ENCODE measurements at regions not wholly inside any gene's neighbourhood (a gene's known extent, or its start where the extent isn't known, plus 50 kb on each side); places are given as distances from the start of the nearest gene placed in this dataset.
"Not testable (repeated sequence)": the region's sequence is repeated elsewhere in the genome, so short reads cannot be mapped to it uniquely, and the experiment has no call there.

DNA sequence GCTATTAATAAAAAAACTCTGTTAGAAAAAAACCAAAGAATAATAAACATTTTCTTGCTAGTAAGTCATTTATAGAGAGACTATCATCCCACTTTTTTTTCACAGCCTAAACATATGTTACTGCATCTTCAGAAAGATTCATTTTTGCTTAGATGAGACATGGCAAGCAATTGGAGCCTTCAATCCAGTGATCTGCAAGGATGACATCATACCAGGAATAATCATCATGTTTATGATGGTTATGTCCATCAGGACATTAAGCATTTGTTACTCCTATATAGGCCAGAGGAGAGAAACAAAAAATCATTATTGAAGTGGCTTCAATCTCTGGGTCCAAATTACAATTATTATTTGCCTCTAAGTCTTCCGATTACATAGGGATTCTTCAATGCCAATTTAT lies 626.3 kb upstream of the CCNG1 start:
- DNase-seq, result no peak

DNA sequence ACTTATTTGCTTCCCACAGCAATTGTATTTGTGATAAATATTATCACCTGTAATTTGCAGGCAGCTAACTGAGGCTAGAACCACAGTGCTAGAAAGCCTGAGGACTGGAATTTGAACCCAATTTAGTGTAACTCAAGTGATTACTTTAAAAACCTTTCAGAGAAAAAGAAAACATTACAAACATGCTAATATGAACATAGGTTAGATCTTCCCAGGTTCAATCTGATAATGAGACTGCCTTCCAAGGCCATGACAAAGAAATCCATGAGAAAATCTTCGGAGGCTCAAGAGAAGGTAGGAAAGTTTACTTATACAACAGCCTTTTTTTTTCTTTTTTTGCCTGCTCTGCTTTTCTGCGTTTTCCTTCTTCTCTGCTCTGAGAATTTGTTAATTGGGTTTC lies 620.6 kb upstream of the CCNG1 start:
- no peak for DNase-seq

DNA sequence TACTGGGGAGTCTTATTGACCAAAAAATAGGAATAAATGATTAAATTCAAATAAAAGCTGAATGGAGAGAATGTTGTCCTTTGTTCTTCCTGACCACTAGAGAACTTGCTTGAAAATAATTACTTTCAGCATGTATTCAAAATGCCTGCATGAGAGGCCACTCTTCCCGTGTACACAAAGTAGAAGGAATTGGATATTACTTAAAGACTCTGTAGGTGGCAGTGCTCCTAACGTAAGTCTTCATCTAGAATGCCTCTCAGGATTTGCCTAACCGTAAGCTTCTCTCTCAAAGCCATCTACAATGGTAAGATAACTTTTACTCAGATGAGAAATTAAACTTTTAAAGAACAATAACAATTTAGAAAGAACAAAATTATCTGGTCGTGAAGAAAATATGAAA lies 620.0 kb upstream of the CCNG1 start:
- no peak for DNase-seq

DNA sequence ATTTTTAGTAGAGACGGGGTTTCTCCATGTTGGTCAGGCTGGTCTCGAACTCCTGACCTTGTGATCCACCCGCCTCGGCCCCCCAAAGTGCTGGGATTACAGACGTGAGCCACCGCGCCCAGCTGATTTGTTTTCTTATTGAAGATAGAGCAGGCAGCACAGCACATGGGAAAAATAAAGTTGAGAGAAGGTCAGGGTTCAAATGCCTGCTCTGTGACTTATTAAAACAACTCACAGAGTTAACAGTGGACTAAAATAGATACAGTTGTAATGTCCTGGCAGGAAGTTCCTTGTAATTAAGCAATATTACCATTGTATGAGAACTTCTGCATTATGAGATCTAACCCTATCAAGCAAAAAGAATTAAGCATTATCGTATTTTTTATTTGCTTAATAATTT lies 615.7 kb upstream of the CCNG1 start:
- not testable (repeated sequence) for DNase-seq

DNA sequence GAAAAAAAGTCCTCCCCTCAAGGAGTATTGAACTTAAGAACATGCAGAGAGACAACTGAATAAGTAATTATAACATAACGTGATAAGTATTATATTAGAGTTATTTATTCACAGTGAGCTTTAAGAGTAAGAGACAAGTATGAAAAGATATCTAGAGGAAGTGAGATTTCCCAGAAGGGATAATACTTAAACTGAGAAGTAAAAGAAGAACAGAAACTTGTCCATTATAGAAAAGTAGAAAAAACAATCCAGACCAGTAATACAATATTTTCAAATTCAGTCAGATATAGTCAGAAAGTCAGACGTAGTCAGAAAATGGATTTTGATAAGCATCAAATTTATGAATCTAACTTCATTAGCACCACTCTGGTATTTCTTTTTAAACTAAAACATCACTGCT lies 613.0 kb upstream of the CCNG1 start:
- DNase-seq, result no peak

DNA sequence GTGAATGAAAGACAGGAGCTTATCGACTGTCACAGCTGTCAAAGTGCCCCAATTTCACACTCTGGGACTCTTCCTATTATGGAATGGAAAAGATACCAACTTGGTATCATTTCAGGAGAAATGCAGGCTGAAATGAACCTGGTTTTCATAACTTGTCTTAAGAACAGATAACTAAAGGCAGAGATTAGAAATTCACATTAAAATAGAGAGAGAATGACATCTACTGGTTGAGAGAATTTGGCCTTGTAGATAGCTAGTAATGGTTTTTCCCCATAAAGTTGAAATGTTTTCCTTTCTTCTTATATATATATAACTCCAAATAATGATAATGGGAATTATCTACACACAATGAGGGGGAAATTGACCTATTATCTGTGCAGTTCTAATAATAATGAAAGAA lies 600.2 kb upstream of the CCNG1 start:
- no peak for DNase-seq

DNA sequence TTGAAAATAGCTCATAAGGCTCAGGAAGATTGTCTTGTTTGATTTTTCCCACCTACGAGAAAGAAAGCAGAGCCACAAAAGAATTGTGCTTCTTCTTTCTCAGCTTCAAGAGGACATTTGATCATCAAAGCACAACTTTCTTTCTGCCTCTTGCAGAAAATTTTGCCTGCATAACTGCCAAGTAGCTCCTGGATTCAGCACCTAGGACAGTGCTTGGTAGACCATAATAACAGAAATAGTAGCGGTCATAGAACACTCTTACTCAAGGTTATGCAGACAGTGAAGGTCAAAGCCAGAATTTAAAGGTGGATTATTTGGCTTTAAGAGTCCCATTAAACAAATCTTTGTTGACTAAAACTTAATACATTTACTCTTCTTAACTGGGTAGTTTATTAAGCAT lies 594.7 kb upstream of the CCNG1 start:
- no peak for DNase-seq

DNA sequence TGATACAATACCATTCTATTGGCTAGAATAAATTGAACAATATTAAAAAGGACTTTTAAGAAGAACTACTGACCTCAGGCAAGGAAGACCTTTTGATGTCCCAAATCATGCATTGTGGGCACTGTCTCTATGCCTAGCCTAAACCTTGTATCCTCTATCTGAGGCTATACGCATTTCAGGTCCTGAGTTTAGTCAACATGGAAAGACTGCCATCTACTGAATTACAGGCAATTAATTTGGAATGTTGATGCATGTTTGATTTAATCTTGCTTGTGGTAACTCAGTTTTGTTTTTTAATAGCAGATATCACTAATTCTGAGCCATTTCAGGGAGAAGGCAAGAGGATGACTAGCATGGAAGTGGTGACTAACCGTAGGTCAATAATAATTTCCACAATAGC lies 585.3 kb upstream of the CCNG1 start:
- DNase-seq, result no peak

DNA sequence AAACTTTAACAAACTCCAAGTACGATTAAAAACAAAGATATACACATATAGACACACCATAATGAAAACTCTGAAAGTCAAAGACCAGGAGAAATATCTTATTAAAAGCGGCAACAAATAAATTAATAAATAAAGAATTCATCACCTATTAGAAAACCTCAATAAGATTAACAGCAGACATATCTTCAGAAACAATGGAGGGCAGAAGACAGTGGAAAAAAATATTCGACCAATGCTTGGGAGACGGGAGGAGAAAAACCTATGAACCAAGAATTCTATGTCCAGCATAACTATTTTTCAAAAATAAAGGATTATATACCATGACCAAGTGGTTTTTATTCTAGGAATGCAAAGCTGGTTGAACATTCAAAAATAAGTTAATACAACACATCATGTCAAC lies 578.6 kb upstream of the CCNG1 start:
- no peak for DNase-seq

DNA sequence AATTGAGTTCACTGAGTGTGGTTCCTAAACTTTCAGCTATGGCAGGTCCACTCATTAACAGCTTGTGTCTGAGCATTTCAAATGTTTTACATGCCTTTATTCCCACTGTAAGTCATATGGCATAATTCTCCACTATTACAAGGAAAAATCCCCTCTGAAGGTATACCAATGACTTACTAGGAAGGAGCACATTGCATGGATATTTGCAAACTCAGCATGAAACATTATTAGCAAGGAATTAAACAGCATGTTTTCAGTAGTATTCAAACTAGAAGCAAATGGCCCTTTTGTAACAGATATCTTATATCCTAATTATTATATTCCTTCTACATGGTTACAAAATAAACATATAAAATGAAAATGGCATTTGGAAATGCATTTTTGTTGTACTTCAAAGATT lies 566.4 kb upstream of the CCNG1 start:
- DNase-seq, result no peak

DNA sequence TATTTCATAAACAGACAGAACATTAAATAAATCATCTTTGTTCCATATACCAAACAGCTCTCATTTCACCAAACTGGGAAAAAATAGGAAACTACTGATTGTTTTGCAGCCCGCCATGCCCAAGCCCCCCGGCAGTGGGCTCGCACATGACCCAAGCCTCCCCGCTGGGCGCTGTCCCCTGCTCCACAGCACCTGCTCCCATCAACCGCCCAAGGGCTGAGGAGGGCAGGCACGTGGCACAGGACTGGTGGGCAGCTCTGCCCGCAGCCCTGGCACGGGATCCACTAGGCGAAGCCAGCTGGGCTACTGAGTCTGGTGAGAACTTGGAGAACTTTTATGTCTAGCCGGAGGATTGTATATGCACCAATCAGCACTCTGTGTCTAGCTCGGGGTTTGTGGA lies 554.8 kb upstream of the CCNG1 start:
- DNase-seq, result no peak

DNA sequence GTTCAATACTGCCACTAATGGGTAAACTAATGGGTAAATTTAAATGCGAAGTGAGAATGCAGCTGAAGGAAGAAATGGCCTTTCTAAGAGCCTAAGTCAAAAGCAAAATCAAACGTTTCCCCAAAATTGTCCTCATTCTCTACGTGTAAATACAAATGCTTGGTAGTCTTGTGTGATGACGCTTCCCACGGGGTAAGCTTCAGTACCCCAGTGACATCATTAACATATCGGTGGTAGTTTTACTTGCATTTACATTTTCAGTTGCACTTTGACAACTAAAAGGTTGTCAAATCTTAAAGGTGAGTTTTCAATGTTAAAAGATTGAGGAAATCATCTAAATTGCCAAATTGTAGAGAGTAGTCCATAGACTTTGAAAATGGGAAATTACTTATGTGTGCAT lies 550.7 kb upstream of the CCNG1 start:
- no peak for DNase-seq

DNA sequence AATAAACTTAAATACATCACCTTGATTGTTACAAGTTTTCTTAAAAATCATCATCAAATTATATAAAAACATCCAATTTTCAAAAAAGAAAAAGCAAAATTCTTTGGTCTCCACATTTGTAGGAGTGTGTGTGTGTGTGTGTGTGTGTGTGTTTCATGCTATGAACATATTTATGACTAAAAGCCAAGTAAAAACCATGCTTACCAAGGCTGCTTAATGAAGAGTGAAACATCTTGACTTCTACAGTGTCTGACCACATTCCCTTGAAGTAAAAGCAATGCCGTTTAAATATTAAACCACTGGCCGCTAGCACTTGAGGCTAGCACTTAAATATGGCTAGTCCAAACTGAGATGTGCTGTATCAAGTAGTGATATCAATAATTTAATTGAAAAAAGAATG lies 549.1 kb upstream of the CCNG1 start:
- no peak for DNase-seq

DNA sequence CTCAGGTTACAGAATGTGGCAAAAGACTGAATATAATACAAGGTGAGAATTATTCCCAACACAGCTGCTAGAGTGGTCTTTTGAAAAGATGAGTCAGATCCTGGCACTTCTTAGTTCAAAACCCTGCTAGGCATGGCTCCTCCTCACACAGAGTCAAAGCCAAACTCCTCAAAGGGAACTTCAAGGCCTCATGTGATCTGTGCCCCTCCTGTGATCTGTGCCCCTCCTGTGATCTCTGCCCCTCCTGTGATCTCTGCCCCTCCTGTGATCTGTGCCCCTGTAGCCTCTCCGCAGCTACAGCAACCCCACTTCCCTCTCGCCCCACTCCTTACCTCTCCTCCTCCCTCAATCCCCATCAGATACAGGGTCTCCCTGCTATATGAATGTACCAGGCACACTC lies 525.5 kb upstream of the CCNG1 start:
- no peak for DNase-seq

DNA sequence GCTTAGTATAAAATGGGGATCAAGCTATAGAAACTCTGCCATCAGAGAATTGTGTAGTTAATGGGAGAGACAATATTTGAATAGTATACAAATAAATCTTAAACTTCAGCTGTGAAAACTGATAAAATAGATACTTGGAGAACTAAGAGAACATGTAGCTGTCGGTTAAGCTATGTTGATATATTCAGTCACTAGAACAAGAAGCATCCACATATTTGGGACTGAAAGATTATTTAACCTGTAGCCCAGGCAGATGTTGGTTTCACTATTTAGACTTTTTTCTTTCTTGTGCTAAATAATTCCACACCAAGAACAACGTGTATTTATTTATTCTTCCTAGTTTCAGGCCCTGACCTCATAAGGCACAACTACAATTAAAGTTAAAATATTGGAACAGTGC lies 521.0 kb upstream of the CCNG1 start:
- no peak for DNase-seq

DNA sequence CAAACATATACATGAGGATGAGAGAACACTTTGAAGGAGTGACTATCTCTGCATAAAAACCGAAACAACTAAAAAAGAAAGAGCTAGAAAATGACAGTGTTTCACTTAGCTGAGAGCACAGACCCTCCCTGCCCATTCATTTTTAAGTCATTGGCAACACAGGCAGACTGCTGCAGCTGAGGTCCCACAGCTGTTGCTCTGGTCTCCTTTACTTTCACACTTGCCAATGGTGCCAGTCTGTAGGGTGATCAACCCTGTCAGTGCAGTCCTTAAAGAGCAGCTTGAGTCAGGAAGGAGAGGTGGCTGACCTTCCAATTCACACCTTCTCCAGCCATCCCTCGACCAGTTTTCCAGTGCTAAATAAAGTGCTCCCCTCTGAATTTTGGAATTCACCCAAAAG lies 508.3 kb upstream of the CCNG1 start:
- DNase-seq, result no peak

DNA sequence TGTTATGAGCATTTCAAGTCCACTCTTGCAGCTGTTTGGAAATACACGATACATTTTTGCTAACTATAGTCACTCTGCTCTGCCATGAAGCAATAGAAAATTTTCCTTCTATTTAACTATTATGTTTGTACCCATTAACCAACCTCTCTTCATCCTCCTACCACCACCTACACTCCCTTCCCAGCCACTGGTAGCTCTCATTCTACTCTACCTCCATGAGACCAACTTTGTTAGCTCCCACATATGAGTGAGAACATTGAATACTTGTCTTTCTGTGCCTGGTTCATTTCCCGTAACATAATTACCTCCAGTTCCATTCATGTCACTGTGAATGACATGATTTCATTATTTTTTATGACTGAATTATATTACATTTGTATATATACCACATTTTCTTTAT lies 505.9 kb upstream of the CCNG1 start:
- DNase-seq, result no peak

DNA sequence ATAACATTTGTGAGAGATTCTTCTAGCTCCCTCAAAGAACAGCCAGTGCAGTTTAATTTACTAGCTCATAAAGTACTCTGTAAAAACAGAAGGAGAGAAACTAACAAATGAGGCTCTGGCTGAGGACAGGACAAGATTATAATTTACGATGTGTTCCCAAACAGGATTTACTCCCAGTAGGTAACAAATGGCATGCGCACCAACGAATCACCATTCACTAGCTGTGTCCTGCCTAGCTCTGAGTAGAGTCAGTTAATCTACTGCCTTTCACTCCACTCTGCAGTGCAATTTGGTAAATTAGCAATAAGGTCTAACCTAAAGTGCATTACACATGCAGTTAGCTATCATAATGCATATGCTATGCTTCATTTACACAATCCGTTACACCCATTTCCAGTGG lies 497.4 kb upstream of the CCNG1 start:
- DNase-seq, result no peak

DNA sequence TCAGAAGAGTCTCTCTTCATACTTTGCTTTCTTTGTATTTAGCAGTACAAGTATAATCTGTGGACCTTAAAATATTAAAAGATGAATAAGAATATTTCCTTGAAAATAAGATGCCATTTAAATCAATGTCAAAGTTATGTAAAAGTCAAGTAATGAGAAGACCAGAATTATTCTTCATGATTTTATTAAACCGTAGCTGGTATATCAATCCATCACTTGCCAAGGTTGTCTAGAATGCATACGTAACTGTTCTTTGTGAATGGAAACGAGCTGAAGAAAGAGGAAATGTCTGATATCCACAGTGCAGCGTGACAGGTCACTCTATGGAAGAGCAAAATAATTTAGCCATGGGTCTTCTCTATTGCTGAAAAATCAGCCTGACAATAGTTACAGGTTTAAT lies 488.7 kb upstream of the CCNG1 start:
- no peak for DNase-seq

DNA sequence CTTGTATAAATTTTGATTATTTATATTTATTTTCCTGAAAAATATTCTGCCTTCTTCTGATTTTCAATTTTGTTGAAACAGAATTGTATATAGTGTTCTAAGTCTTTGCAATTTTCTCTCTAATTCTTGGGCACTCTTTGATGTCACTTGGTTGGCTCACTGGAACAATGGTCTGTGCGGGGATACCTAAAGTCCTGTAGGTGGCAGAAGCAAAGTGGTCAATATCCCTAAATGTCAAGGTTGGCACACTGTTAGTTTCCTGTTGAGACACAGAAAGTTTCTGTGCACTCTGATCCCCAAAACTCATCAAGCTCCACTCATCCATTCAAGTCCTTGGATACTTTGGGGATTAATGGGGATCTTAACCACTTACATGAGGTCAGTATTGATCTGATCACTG lies 480.8 kb upstream of the CCNG1 start:
- no peak for DNase-seq

DNA sequence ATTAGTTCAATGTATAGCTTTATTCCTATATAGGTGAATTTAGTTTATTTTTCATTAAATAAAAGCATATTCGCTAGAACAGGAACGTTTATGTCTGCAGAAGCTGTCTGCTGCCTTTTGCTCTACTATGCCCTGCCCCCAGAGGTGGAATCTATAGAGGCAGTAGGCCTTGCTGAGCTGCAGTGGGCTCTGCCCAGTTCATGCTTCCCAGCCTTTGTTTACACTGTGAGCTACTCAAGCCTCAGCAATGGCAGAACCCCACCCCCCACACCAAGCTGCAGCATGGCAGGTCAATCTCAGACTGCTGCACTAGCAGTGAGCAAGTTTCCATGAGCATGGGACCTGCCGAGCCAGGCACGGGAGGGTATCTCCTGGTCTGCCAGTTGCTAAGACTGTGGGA lies 473.3 kb upstream of the CCNG1 start:
- DNase-seq, result not testable (repeated sequence)

DNA sequence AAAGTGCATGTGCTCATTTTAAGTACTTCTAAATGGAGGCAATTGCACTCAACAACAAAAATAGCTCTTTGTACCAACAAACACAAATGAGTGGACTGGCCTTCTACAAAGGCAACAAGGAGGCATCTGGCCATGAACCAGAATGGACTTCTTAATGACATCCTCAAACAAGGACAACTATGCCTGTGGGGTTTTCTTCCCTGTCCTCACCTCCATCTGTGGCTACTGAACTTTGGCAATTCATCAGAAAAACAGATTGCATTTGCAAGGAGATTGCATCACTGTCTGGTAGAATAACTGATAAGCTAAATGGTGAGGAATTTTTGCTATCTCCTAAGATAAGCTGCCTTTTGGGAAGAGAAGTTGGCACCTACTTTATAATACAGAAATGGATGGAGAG lies 447.3 kb upstream of the CCNG1 start:
- no peak for DNase-seq

DNA sequence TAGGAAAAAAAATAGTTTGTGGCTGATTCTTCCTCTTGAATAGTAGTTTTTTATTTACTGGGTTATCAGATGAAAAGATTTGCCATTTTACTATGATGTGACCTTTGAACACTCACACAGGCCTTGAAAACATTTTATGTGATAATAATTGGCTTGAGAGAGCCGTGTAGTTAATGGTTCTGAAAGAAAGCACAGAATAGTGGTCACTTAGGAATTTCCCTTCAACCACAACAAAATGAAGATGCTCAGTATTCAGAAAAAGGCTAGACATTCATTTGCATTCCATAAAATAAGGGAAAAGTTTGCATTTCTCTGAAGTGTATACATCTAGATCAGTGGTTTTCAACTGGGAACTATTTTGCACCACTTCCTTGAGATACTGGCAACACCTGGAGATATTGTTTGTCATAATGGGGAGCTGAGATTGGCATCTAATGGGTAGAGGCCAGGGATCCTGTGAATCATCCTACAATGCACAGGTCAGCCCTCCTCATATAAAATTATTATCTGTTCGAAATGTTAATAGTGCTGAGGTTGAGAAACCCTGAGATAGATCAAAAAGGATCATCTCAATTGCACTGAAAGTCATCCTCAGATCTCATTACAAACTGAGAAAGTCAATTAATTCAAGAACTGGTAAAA lies 446.4 kb upstream of the CCNG1 start:
- no peak for DNase-seq

DNA sequence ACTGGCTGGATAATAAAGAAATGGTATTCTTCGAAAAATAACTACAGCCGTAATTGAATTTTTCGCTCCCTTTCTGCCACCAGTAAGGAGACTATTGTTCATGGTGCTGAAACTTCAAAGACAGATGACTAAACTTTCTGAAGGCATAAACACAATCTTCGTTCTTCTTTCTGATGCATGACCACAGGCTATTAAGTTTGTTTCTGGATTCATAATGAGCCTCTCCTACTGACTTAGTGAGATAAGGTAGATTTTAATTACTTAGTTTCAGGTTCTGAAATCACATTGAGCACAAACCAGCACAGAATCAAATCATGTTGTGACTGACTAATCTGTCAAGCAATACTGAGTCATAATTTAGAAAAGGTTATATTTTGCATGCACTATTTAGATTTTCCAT lies 441.8 kb upstream of the CCNG1 start:
- DNase-seq, result no peak

DNA sequence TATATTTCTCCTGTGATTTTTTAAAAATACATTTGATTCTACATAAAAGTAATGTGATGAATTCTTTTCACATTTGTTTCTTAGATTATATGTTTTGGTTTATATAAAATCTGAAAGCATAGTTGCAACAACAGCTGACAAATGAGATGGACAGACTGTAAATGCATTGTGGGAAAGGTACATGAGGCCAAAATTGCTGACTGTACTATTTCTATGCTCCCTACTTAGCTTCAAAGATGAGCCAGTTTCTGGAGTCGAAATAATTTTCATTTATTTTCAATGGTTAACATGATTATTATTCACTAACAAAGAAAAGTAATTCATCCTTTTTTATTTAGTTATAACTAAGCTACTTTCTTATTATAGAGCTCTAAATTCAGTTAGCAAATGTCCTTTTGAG lies 441.3 kb upstream of the CCNG1 start:
- no peak for DNase-seq

DNA sequence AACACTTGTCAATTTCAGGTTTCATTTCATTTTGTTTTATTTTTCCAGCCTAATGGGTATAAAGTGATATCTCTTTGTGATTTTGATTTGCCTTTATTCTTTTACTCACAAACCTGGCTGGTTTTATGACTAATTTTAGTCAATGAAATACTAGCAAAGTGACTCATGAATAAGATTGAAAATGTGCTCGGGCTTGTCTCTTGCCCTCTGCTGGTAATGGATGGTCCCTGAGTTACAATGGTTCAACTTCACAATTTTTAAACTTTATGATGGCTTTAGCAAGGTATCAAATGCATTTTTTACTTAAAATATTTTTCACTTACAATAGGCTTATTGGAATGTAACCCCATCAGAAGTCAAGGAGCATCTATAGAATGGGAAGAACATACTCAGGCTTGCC lies 431.4 kb upstream of the CCNG1 start:
- DNase-seq, result no peak
